SK-N-SH (cell line): ENCODE measurements at regions not wholly inside any gene's neighbourhood (a gene's known extent, or its start where the extent isn't known, plus 50 kb on each side); places are given as distances from the start of the nearest gene placed in this dataset.

Experiments used
- CTCF ChIA-PET: fragments of 300-600, 350-600 bp; formaldehyde crosslinking; extraction: SDS; loops from one replicate; lab custom pipeline; 2021; lab: Yijun Ruan, JAX
- POLR2A ChIA-PET: fragments of 350-600 bp; sonication (Branson Sonifier 250); formaldehyde crosslinking; extraction: SDS; loops from one replicate; lab custom pipeline; 2020; ENCODE audit warnings: antibody characterized with exemption, inconsistent platforms; lab: Yijun Ruan, JAX
- DNase-seq: peaks from one replicate; pipeline ENCODE4 v3.0.0; 2012
- H2AFZ ChIP-seq: fragments of 200-600 bp; sonication (generic); 2 replicates; pipeline ENCODE4 v1.8.1; 2016; ENCODE audit warnings: antibody characterized with exemption, mild to moderate bottlenecking, low read depth
- H3F3A ChIP-seq: fragments of 200-600 bp; sonication (generic); replicated peaks from 2 replicates; pipeline ENCODE3; 2016; ENCODE audit warnings: antibody characterized with exemption, mild to moderate bottlenecking; ENCODE audit not compliant: insufficient read depth
- H3K27ac ChIP-seq, 2 experiments: fragments of 200-500 bp in 1 of 2; fragments of 200-600 bp in 1 of 2; sonication (Bioruptor generic) in 1 of 2; sonication (generic), shearing (Covaris generic) in 1 of 2; 2 replicates each; pipeline versions ENCODE4 v1.5.1 to v1.6.1; 2014 to 2016; ENCODE audit warnings: low read depth in 2 of 2, inconsistent platforms in 1 of 2, low read length in 1 of 2, mild to moderate bottlenecking in 1 of 2, mixed read lengths in 1 of 2
- H3K27me3 ChIP-seq: fragments of 200-600 bp; sonication (generic), shearing (Covaris generic); 2 replicates; pipeline ENCODE4 v1.6.1; 2016; ENCODE audit warnings: mixed run types; ENCODE audit not compliant: insufficient read depth
- H3K36me3 ChIP-seq, 2 experiments: fragments of 200-500 bp in 1 of 2; fragments of 200-600 bp in 1 of 2; sonication (Bioruptor generic) in 1 of 2; sonication (generic) in 1 of 2; replicated peaks in 1 of 2; 2 replicates each; pipeline versions ENCODE3 to v1.5.1; 2014 to 2016; ENCODE audit warnings: low read length in 1 of 2, mild to moderate bottlenecking in 1 of 2; ENCODE audit not compliant: insufficient read depth in 2 of 2, control insufficient read depth in 1 of 2
- H3K4me1 ChIP-seq, 2 experiments: fragments of 200-500 bp in 1 of 2; fragments of 200-600 bp in 1 of 2; sonication (Bioruptor generic) in 1 of 2; sonication (generic), shearing (Covaris generic) in 1 of 2; 2 replicates each; pipeline versions ENCODE4 v1.5.1 to v1.6.1; 2014 to 2016; ENCODE audit warnings: low read depth in 1 of 2, low read length in 1 of 2, mixed run types in 1 of 2; ENCODE audit not compliant: insufficient read depth in 2 of 2, control insufficient read depth in 1 of 2
- H3K4me2 ChIP-seq: fragments of 200-600 bp; sonication (generic), shearing (Covaris generic); 2 replicates; pipeline ENCODE4 v1.6.1; 2017; ENCODE audit warnings: mixed run types
- H3K4me3 ChIP-seq, 2 experiments: fragments of 200-500 bp in 1 of 2; fragments of 200-600 bp in 1 of 2; sonication (Bioruptor generic) in 1 of 2; sonication (generic), shearing (Covaris generic) in 1 of 2; 2 replicates each; pipeline versions ENCODE4 v1.5.1 to v1.8.1; 2014 to 2016; ENCODE audit warnings: low read depth in 2 of 2, inconsistent platforms in 1 of 2, low read length in 1 of 2, mild to moderate bottlenecking in 1 of 2, mixed read lengths in 1 of 2, moderate library complexity in 1 of 2
- H3K79me2 ChIP-seq: fragments of 200-600 bp; sonication (generic); 2 replicates; pipeline ENCODE4 v1.8.1; 2017; ENCODE audit warnings: mild to moderate bottlenecking; ENCODE audit not compliant: insufficient read depth
- H3K9ac ChIP-seq: fragments of 200-600 bp; sonication (generic); 2 replicates; pipeline ENCODE4 v1.6.1; 2017; ENCODE audit warnings: mixed run types
- H3K9me2 ChIP-seq: fragments of 200-600 bp; sonication (generic); 2 replicates; pipeline ENCODE4 v1.6.1; 2017; ENCODE audit warnings: mixed run types
- H3K9me3 ChIP-seq: fragments of 200-600 bp; sonication (generic); 2 replicates; pipeline ENCODE4 v1.6.1; 2017; ENCODE audit warnings: mixed run types, mild to moderate bottlenecking, moderate library complexity
- H4K20me1 ChIP-seq: fragments of 200-600 bp; sonication (generic); 2 replicates; pipeline ENCODE4 v1.6.1; 2017; ENCODE audit warnings: mild to moderate bottlenecking, mixed run types; ENCODE audit not compliant: insufficient read depth
- CHD2 ChIP-seq: fragments of 150-350 bp; IDR thresholded peaks from 2 replicates; pipeline ENCODE4 v1.6.1; 2018; ENCODE audit warnings: low read length; ENCODE audit not compliant: partially characterized antibody
- CTCF ChIP-seq: fragments of 200-600 bp; sonication (generic); IDR thresholded peaks from 2 replicates; pipeline ENCODE4 v1.6.1; 2017; ENCODE audit warnings: antibody characterized with exemption, mild to moderate bottlenecking, moderate library complexity
- EP300 ChIP-seq, 2 experiments: IDR thresholded peaks; 2 replicates each; pipeline versions ENCODE4 v1.4.0 to v1.6.1; 2012; ENCODE audit warnings: borderline replicate concordance in 1 of 2, low read depth in 1 of 2, low read length in 1 of 2
- FOSL2 ChIP-seq: IDR thresholded peaks from 2 replicates; pipeline ENCODE4 v1.4.0; 2012; ENCODE audit warnings: low read depth, mild to moderate bottlenecking, moderate library complexity, borderline replicate concordance
- FOXM1 ChIP-seq: IDR thresholded peaks from 2 replicates; pipeline ENCODE4 v1.4.0; 2012; ENCODE audit warnings: low read depth, mild to moderate bottlenecking
- GABPA ChIP-seq: IDR thresholded peaks from 2 replicates; pipeline ENCODE4 v1.4.0; 2012; ENCODE audit warnings: low read depth, mild to moderate bottlenecking
- JUND ChIP-seq: IDR thresholded peaks from 2 replicates; pipeline ENCODE4 v1.4.0; 2012
- MAX ChIP-seq: IDR thresholded peaks from 2 replicates; pipeline ENCODE4 v1.4.0; 2012; ENCODE audit warnings: low read depth
- POLR2AphosphoS5 ChIP-seq: IDR thresholded peaks from 2 replicates; pipeline ENCODE4 v1.6.1; 2012; ENCODE audit warnings: low read depth, low read length
- RXRA ChIP-seq: IDR thresholded peaks from 2 replicates; pipeline ENCODE4 v1.4.0; 2012; ENCODE audit warnings: low read depth, mild to moderate bottlenecking, borderline replicate concordance
- YY1 ChIP-seq: IDR thresholded peaks from 2 replicates; pipeline ENCODE4 v1.4.0; 2012; ENCODE audit warnings: low read depth, mild to moderate bottlenecking
- WGBS: methylation state at CpG from one replicate; pipeline ENCODE4 v1.1.6; 2017; ENCODE audit warnings: low lambda C conversion rate; 5-methylcytosine and 5-hydroxymethylcytosine counted together
- TF ChIP-seq, protein P1 (sequence below): IDR thresholded peaks from 2 replicates; pipeline ENCODE4 v1.6.1; 2012; ENCODE audit warnings: mild to moderate bottlenecking, low read depth, low read length, moderate library complexity
- TF ChIP-seq, protein P2 (sequence below): IDR thresholded peaks from 2 replicates; pipeline ENCODE4 v1.4.0; 2012; ENCODE audit warnings: low read depth, borderline replicate concordance

- H3F3A ChIP-seq = no peaks in the 10 kb centered on the region
- H2AFZ ChIP-seq = no peak overlapping the region
- no peaks in the 10 kb centered on the region for H3K4me1 ChIP-seq
- TF ChIP-seq CHD2 = no peak
- no peak for TF ChIP-seq FOSL2
- TF ChIP-seq YY1 = no peak
- TF ChIP-seq MAX = no peak
- DNase-seq = no peak
- 2% methylated on average over 6 of the region's 6 CpGs for WGBS
- H3K27ac ChIP-seq = no peak overlapping the region
- CTCF ChIA-PET = interaction anchor here (0.6 kb wide), 1 partner anchor 139 kb away, joined by 3 read pairs; no protein-coding TSS in a partner anchor
- H3K36me3 ChIP-seq = no peaks in the 10 kb centered on the region
- no peak overlapping the region for H3K4me3 ChIP-seq
- H3K9me3 ChIP-seq = no peaks in the 10 kb centered on the region
- H3K79me2 ChIP-seq = no peaks in the 10 kb centered on the region
- H3K4me2 ChIP-seq = no peak overlapping the region
- POLR2A ChIA-PET = no interaction called here
- H3K9ac ChIP-seq = no peak overlapping the region
- H3K27me3 ChIP-seq = no peaks in the 10 kb centered on the region
- no peaks in the 10 kb centered on the region for H4K20me1 ChIP-seq
- H3K9me2 ChIP-seq = no peaks in the 10 kb centered on the region
Measured at GRCh38 chrX:26019386-26019785, 118.8 kb upstream of the MAGEB18 start.

DNA sequence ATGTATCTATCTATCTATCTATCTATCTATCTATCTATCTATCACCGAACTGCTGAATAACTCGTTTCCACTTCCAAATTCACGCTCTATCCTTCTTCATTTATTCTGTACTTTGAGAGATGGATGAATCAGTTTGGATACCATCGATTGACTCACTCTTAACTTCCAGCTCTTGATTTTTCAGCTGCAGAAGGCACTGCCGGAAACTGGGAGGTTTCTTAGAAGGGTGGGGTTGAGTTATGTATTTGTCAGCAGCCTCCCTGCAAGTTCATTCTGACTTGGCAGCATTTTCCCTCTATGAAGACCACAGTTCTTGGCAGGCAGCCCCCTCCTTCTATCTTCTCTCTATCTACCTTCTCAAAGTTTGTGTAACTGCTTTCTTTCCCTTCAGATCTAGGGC, 112.0 kb upstream of the MAGEB18 start:
- H3K4me2 ChIP-seq = no peak overlapping the region
- H3K4me3 ChIP-seq = no peak overlapping the region
- no peaks in the 10 kb centered on the region for H3K79me2 ChIP-seq
- TF ChIP-seq GABPA = no peak
- H3K9me3 ChIP-seq = no peaks in the 10 kb centered on the region
- no peaks in the 10 kb centered on the region for H4K20me1 ChIP-seq
- WGBS = 4% methylated on average over 5 of the region's 5 CpGs
- H3K27ac ChIP-seq = no peak overlapping the region
- CTCF ChIA-PET = no interaction called here
- H3K27me3 ChIP-seq = no peaks in the 10 kb centered on the region
- no peaks in the 10 kb centered on the region for H3K36me3 ChIP-seq
- H3K4me1 ChIP-seq = no peaks in the 10 kb centered on the region
- POLR2A ChIA-PET = no interaction called here
- H3K9me2 ChIP-seq = no peaks in the 10 kb centered on the region
- DNase-seq = no peak
- H2AFZ ChIP-seq = no peak overlapping the region
- H3K9ac ChIP-seq = no peak overlapping the region
- no peaks in the 10 kb centered on the region for H3F3A ChIP-seq

GRCh38 chrX:26032111-26032912, 105.8 kb upstream of the MAGEB18 start:
- Histone ChIP-seq H4K20me1 (no peaks in the 10 kb centered on the region), H3K9me2 (no peaks in the 10 kb centered on the region), H3K4me2 (no peak overlapping the region), H3K79me2 (no peaks in the 10 kb centered on the region), H3K36me3 (no peaks in the 10 kb centered on the region), H3K9ac (no peak overlapping the region), H3K27me3 (no peaks in the 10 kb centered on the region), H3K4me3 (no peak overlapping the region), H3K4me1 (no peaks in the 10 kb centered on the region), H3F3A (no peaks in the 10 kb centered on the region), H3K27ac (no peak overlapping the region), H2AFZ (no peak overlapping the region), H3K9me3 (no peaks in the 10 kb centered on the region)
- CTCF ChIA-PET = no interaction called here
- no peak for DNase-seq
- WGBS = 3% methylated on average over 4 of the region's 4 CpGs
- POLR2A ChIA-PET = no interaction called here
- TF ChIP-seq, protein P1, sequence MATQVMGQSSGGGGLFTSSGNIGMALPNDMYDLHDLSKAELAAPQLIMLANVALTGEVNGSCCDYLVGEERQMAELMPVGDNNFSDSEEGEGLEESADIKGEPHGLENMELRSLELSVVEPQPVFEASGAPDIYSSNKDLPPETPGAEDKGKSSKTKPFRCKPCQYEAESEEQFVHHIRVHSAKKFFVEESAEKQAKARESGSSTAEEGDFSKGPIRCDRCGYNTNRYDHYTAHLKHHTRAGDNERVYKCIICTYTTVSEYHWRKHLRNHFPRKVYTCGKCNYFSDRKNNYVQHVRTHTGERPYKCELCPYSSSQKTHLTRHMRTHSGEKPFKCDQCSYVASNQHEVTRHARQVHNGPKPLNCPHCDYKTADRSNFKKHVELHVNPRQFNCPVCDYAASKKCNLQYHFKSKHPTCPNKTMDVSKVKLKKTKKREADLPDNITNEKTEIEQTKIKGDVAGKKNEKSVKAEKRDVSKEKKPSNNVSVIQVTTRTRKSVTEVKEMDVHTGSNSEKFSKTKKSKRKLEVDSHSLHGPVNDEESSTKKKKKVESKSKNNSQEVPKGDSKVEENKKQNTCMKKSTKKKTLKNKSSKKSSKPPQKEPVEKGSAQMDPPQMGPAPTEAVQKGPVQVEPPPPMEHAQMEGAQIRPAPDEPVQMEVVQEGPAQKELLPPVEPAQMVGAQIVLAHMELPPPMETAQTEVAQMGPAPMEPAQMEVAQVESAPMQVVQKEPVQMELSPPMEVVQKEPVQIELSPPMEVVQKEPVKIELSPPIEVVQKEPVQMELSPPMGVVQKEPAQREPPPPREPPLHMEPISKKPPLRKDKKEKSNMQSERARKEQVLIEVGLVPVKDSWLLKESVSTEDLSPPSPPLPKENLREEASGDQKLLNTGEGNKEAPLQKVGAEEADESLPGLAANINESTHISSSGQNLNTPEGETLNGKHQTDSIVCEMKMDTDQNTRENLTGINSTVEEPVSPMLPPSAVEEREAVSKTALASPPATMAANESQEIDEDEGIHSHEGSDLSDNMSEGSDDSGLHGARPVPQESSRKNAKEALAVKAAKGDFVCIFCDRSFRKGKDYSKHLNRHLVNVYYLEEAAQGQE = no peak
- TF ChIP-seq FOXM1 (no peak), RXRA (no peak), CTCF (no peak), YY1 (no peak), EP300 (IDR thresholded peaks at IDR 0.05; ENCODE audit: borderline replicate concordance in 1 of 2, low read depth in 1 of 2, low read length in 1 of 2) (no peak), JUND (no peak), POLR2AphosphoS5 (no peak)
- TF ChIP-seq, protein P2, sequence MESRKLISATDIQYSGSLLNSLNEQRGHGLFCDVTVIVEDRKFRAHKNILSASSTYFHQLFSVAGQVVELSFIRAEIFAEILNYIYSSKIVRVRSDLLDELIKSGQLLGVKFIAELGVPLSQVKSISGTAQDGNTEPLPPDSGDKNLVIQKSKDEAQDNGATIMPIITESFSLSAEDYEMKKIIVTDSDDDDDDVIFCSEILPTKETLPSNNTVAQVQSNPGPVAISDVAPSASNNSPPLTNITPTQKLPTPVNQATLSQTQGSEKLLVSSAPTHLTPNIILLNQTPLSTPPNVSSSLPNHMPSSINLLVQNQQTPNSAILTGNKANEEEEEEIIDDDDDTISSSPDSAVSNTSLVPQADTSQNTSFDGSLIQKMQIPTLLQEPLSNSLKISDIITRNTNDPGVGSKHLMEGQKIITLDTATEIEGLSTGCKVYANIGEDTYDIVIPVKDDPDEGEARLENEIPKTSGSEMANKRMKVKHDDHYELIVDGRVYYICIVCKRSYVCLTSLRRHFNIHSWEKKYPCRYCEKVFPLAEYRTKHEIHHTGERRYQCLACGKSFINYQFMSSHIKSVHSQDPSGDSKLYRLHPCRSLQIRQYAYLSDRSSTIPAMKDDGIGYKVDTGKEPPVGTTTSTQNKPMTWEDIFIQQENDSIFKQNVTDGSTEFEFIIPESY = no peak
